K562 (cell line): ENCODE measurements at regions not wholly inside any gene's neighbourhood (a gene's known extent, or its start where the extent isn't known, plus 50 kb on each side); places are given as distances from the start of the nearest gene placed in this dataset.

ENCODE experiments used
- BHLHE40 ChIP-seq: IDR thresholded peaks from 2 replicates; pipeline ENCODE4 v1.6.1; 2011; ENCODE audit warnings: low read length, improper control_type of control experiment
- DNMT1 ChIP-seq: fragments of 450-650 bp; IDR thresholded peaks from 2 replicates; pipeline ENCODE4 v1.6.1; 2016; ENCODE audit warnings: antibody characterized with exemption, mild to moderate bottlenecking
- ELF4 ChIP-seq: fragments of 450-650 bp; formaldehyde crosslinking; IDR thresholded peaks from 2 replicates; pipeline ENCODE4 v1.4.0; 2022; ENCODE audit warnings: missing genetic modification characterization
- GABPA ChIP-seq: fragments of 200-800 bp; sonication (Bioruptor generic); conservative IDR thresholded peaks from 2 replicates; pipeline ENCODE4 v1.6.1; 2016; ENCODE audit warnings: low read depth, missing genetic modification characterization, missing compliant biosample characterization
- IFI16 ChIP-seq: fragments of 250-450 bp; sonication (Bioruptor Pico); IDR thresholded peaks from 2 replicates; pipeline ENCODE4 v2.1.2; 2022; ENCODE audit warnings: mild to moderate bottlenecking, inconsistent platforms
- ILF3 ChIP-seq: fragments of 450-650 bp; IDR thresholded peaks from 2 replicates; pipeline ENCODE4 v1.6.1; 2018; ENCODE audit warnings: antibody characterized with exemption, mild to moderate bottlenecking, moderate library complexity, borderline replicate concordance
- KHSRP ChIP-seq: fragments of 450-650 bp; IDR thresholded peaks from 2 replicates; pipeline ENCODE4 v1.6.1; 2017
- KLF16 ChIP-seq: IDR thresholded peaks from 2 replicates; pipeline ENCODE4 v1.6.1; 2016; ENCODE audit warnings: antibody characterized with exemption
- MAFG ChIP-seq: fragments of 450-650 bp; conservative IDR thresholded peaks from 2 replicates; pipeline ENCODE4 v1.6.1; 2016; ENCODE audit warnings: missing genetic modification characterization, missing compliant biosample characterization
- MCM5 ChIP-seq: fragments of 450-650 bp; IDR thresholded peaks from 2 replicates; pipeline ENCODE4 v1.6.1; 2016; ENCODE audit warnings: low read depth
- NFATC3 ChIP-seq: fragments of 450-650 bp; IDR thresholded peaks from 2 replicates; pipeline ENCODE4 v1.6.1; 2017; ENCODE audit warnings: mild to moderate bottlenecking
- POLR2AphosphoS2 ChIP-seq: IDR thresholded peaks from 2 replicates; pipeline ENCODE4 v1.6.1; 2012; ENCODE audit warnings: low read length, improper control_type of control experiment
- SAFB ChIP-seq: fragments of 200-400 bp; formaldehyde crosslinking; IDR thresholded peaks from 2 replicates; pipeline ENCODE4 v1.6.1; 2017; ENCODE audit warnings: low read depth, low read length, borderline replicate concordance
- SMARCC2 ChIP-seq: fragments of 450-650 bp; IDR thresholded peaks from 2 replicates; pipeline ENCODE4 v1.6.1; 2017; ENCODE audit warnings: antibody characterized with exemption, moderate library complexity, mild to moderate bottlenecking, low read depth
- SMARCE1 ChIP-seq: fragments of 450-650 bp; IDR thresholded peaks from 2 replicates; pipeline ENCODE4 v1.7.1; 2016; ENCODE audit warnings: mild to moderate bottlenecking
- SRSF1 ChIP-seq: fragments of 200-400 bp; formaldehyde crosslinking; IDR thresholded peaks from 2 replicates; pipeline ENCODE4 v1.6.1; 2017; ENCODE audit warnings: mild to moderate bottlenecking, low read depth, low read length, moderate library complexity
- TAF15 ChIP-seq: fragments of 200-400 bp; formaldehyde crosslinking; IDR thresholded peaks from 2 replicates; pipeline ENCODE4 v1.6.1; 2017; ENCODE audit warnings: mild to moderate bottlenecking, low read depth, low read length, moderate library complexity
- TCF3 ChIP-seq: sonication (generic); formaldehyde crosslinking; IDR thresholded peaks from 2 replicates; pipeline ENCODE4 v1.4.0; 2020; ENCODE audit warnings: mild to moderate bottlenecking, missing genetic modification reagents
- YY1 ChIP-seq, 3 experiments: IDR thresholded peaks; 2 replicates each; pipeline ENCODE4 v1.6.1; 2011; ENCODE audit warnings: low read length in 2 of 3, mild to moderate bottlenecking in 2 of 3, moderate library complexity in 2 of 3, borderline replicate concordance in 1 of 3, control low read depth in 1 of 3, low read depth in 1 of 3; ENCODE audit not compliant: insufficient read depth in 3 of 3, insufficient replicate concordance in 2 of 3, control insufficient read depth in 1 of 3, insufficient read length in 1 of 3; ENCODE audit errors: extremely low read depth in 1 of 3
- ZNF76 ChIP-seq: fragments of 250-450 bp; sonication (Bioruptor Pico); IDR thresholded peaks from 2 replicates; pipeline ENCODE4 v1.4.0; 2020; ENCODE audit warnings: mild to moderate bottlenecking, moderate library complexity, borderline replicate concordance
- TF ChIP-seq, protein P1 (sequence below): fragments of 250-450 bp; sonication (Bioruptor Pico); IDR thresholded peaks from 2 replicates; pipeline ENCODE4 v1.4.0; 2020; ENCODE audit warnings: mild to moderate bottlenecking, moderate library complexity
- TF ChIP-seq, protein P2 (sequence below): sonication (generic); formaldehyde crosslinking; IDR thresholded peaks from 2 replicates; pipeline ENCODE4 v1.8.0; 2022; ENCODE audit warnings: missing genetic modification reagents, mild to moderate bottlenecking, borderline replicate concordance
- TF ChIP-seq, protein P3 (sequence below): fragments of 250-450 bp; sonication (Bioruptor Pico); IDR thresholded peaks from 2 replicates; pipeline ENCODE4 v1.9.0; 2021; ENCODE audit warnings: mild to moderate bottlenecking, inconsistent platforms

DNA sequence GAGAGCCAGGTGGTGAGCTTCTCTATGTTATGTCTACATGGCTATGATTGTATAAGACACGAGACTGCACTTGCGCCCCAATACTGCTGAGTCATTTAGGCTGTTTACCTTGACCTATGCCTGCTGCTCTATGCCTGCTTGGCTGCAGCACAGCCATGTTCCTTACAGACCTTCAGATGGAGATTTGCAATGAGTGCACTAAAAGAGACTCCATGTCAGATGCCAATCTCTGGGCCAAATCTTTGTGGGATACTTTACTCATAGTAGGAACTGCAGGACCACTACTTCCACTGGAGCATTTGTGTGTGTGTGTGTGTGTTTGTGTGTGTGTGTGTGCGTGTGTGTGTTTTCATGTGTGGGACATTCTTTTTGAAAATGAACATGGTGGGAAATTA, 50.0 kb upstream of the KMT2E start (continued):
- no peak for TF ChIP-seq TCF3
- TF ChIP-seq, protein P1, sequence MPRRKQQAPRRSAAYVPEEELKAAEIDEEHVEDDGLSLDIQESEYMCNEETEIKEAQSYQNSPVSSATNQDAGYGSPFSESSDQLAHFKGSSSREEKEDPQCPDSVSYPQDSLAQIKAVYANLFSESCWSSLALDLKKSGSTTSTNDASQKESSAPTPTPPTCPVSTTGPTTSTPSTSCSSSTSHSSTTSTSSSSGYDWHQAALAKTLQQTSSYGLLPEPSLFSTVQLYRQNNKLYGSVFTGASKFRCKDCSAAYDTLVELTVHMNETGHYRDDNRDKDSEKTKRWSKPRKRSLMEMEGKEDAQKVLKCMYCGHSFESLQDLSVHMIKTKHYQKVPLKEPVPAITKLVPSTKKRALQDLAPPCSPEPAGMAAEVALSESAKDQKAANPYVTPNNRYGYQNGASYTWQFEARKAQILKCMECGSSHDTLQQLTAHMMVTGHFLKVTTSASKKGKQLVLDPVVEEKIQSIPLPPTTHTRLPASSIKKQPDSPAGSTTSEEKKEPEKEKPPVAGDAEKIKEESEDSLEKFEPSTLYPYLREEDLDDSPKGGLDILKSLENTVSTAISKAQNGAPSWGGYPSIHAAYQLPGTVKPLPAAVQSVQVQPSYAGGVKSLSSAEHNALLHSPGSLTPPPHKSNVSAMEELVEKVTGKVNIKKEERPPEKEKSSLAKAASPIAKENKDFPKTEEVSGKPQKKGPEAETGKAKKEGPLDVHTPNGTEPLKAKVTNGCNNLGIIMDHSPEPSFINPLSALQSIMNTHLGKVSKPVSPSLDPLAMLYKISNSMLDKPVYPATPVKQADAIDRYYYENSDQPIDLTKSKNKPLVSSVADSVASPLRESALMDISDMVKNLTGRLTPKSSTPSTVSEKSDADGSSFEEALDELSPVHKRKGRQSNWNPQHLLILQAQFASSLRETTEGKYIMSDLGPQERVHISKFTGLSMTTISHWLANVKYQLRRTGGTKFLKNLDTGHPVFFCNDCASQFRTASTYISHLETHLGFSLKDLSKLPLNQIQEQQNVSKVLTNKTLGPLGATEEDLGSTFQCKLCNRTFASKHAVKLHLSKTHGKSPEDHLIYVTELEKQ (CRISPR knock-in tag) = 0 out of 2 replicates have a peak, but pooled peaks have one; percentile 66
- TF ChIP-seq POLR2AphosphoS2 = no peak
- no peak for TF ChIP-seq MCM5
- TF ChIP-seq NFATC3 = no peak
- TF ChIP-seq SRSF1 = no peak
- TF ChIP-seq GABPA (tag) = no peak
- no peak for TF ChIP-seq TAF15
- no peak for TF ChIP-seq DNMT1
- TF ChIP-seq, protein P2, sequence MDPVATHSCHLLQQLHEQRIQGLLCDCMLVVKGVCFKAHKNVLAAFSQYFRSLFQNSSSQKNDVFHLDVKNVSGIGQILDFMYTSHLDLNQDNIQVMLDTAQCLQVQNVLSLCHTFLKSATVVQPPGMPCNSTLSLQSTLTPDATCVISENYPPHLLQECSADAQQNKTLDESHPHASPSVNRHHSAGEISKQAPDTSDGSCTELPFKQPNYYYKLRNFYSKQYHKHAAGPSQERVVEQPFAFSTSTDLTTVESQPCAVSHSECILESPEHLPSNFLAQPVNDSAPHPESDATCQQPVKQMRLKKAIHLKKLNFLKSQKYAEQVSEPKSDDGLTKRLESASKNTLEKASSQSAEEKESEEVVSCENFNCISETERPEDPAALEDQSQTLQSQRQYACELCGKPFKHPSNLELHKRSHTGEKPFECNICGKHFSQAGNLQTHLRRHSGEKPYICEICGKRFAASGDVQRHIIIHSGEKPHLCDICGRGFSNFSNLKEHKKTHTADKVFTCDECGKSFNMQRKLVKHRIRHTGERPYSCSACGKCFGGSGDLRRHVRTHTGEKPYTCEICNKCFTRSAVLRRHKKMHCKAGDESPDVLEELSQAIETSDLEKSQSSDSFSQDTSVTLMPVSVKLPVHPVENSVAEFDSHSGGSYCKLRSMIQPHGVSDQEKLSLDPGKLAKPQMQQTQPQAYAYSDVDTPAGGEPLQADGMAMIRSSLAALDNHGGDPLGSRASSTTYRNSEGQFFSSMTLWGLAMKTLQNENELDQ (CRISPR knock-in tag) = no peak
- no peak for TF ChIP-seq SAFB
- TF ChIP-seq YY1 (IDR thresholded peaks at IDR 0.05; ENCODE audit: borderline replicate concordance in 1 of 3, control insufficient read depth in 1 of 3, extremely low read depth in 1 of 3, insufficient read depth in 3 of 3, insufficient read length in 1 of 3, insufficient replicate concordance in 2 of 3, low read depth in 1 of 3, low read length in 2 of 3) = peak in 1 of 3 experiments; percentile 36
- TF ChIP-seq KHSRP = no peak
- 0 out of 2 replicates have a peak, but pooled peaks have one; percentile 72 for TF ChIP-seq ZNF76
- peak; percentile 63 for TF ChIP-seq BHLHE40
- TF ChIP-seq, protein P3, sequence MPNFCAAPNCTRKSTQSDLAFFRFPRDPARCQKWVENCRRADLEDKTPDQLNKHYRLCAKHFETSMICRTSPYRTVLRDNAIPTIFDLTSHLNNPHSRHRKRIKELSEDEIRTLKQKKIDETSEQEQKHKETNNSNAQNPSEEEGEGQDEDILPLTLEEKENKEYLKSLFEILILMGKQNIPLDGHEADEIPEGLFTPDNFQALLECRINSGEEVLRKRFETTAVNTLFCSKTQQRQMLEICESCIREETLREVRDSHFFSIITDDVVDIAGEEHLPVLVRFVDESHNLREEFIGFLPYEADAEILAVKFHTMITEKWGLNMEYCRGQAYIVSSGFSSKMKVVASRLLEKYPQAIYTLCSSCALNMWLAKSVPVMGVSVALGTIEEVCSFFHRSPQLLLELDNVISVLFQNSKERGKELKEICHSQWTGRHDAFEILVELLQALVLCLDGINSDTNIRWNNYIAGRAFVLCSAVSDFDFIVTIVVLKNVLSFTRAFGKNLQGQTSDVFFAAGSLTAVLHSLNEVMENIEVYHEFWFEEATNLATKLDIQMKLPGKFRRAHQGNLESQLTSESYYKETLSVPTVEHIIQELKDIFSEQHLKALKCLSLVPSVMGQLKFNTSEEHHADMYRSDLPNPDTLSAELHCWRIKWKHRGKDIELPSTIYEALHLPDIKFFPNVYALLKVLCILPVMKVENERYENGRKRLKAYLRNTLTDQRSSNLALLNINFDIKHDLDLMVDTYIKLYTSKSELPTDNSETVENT (CRISPR knock-in tag) = no peak
- TF ChIP-seq SMARCE1 = no peak
- TF ChIP-seq ELF4 (CRISPR knock-in tag) = peak; percentile 44; the same call in 1 of the 2 replicates
- no peak for TF ChIP-seq ILF3
- no peak for TF ChIP-seq KLF16
- peak; percentile 96 for TF ChIP-seq MAFG (tag)
- peak; percentile 93 for TF ChIP-seq IFI16 (CRISPR knock-in tag)
- TF ChIP-seq SMARCC2 = no peak
